Ovary (tissue), 3 donors: ENCODE measurements at regions not wholly inside any gene's neighbourhood (a gene's known extent, or its start where the extent isn't known, plus 50 kb on each side); places are given as distances from the start of the nearest gene placed in this dataset.

ENCODE experiments used
- EP300 ChIP-seq: sonication (generic); formaldehyde crosslinking; IDR thresholded peaks from one replicate; pipeline ENCODE4 v1.6.1; 2017; ENCODE audit warnings: antibody characterized with exemption
- POLR2A ChIP-seq: fragments of 450-650 bp; IDR thresholded peaks from one replicate; pipeline ENCODE4 v1.6.1; 2017; ENCODE audit warnings: antibody characterized with exemption, mild to moderate bottlenecking, moderate library complexity
- TF ChIP-seq, protein P1 (sequence below), 3 donors: fragments of 450-650 bp in 2 of 3; fragments of 200-600 bp in 1 of 3; IDR thresholded peaks; one replicate each; pipeline versions ENCODE4 v1.5.1 to v1.8.0; 2016 to 2022; ENCODE audit warnings: antibody characterized with exemption in 3 of 3, mild to moderate bottlenecking in 1 of 3
- donor health status: DM: no; HTN: no; CAD: no.

DNA sequence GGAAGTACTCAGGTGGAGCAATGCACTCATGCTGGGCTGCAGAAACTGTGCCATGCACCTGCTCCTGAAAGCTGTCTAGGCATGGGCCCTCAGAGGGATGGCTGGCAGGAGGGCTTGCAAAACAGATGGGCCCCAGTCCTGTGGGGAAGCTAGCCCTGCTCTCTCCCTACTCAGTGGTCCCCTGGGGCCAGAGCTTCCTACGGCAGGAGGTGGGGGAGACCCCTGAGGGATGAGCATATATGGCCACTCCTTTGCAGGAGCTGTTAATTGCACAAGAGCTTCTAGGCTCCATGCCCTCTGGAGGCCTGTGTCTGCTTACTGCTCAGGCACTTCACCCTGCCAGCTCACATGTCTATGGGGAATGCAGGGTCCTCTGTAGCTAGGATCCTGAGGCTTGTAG, 545.3 kb upstream of the PTPRD start:
- TF ChIP-seq, protein P1, sequence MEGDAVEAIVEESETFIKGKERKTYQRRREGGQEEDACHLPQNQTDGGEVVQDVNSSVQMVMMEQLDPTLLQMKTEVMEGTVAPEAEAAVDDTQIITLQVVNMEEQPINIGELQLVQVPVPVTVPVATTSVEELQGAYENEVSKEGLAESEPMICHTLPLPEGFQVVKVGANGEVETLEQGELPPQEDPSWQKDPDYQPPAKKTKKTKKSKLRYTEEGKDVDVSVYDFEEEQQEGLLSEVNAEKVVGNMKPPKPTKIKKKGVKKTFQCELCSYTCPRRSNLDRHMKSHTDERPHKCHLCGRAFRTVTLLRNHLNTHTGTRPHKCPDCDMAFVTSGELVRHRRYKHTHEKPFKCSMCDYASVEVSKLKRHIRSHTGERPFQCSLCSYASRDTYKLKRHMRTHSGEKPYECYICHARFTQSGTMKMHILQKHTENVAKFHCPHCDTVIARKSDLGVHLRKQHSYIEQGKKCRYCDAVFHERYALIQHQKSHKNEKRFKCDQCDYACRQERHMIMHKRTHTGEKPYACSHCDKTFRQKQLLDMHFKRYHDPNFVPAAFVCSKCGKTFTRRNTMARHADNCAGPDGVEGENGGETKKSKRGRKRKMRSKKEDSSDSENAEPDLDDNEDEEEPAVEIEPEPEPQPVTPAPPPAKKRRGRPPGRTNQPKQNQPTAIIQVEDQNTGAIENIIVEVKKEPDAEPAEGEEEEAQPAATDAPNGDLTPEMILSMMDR (IDR thresholded peaks at IDR 0.05): no peak
- TF ChIP-seq POLR2A (no peak), EP300 (no peak)
